Lower lobe of right lung (tissue), 2 donors: ENCODE measurements at regions not wholly inside any gene's neighbourhood (a gene's known extent, or its start where the extent isn't known, plus 50 kb on each side); places are given as distances from the start of the nearest gene placed in this dataset.
"Not testable (repeated sequence)": the region's sequence is repeated elsewhere in the genome, so short reads cannot be mapped to it uniquely, and the experiment has no call there.

Experiments
- ATAC-seq, 2 donors: fragments of 200-7000 bp; cut with Tn5 transposase; one replicate each; pipeline ENCODE4 v1.9.1; 2020 to 2022; ENCODE audit warnings: mild to moderate bottlenecking in 2 of 2, moderate library complexity in 2 of 2
- DNase-seq: peaks from one replicate; pipeline ENCODE4 v3.0.0-alpha.2; 2020
- H3K27ac ChIP-seq: fragments of 200-600 bp; one replicate; pipeline ENCODE4 v1.8.0; 2022
- H3K27me3 ChIP-seq: fragments of 200-600 bp; one replicate; pipeline ENCODE4 v1.8.0; 2022; ENCODE audit warnings: low read depth
- H3K36me3 ChIP-seq: fragments of 200-600 bp; one replicate; pipeline ENCODE4 v1.8.0; 2022; ENCODE audit warnings: mild to moderate bottlenecking
- H3K4me1 ChIP-seq: fragments of 200-600 bp; one replicate; pipeline ENCODE4 v1.8.0; 2022
- H3K4me3 ChIP-seq: fragments of 200-600 bp; one replicate; pipeline ENCODE4 v1.8.0; 2022; ENCODE audit warnings: mild to moderate bottlenecking
- H3K9me3 ChIP-seq: fragments of 200-600 bp; one replicate; pipeline ENCODE4 v1.8.0; 2022
- intact Hi-C: fragments of 100-400 bp; cut with DNase I; formaldehyde crosslinking; loops from one replicate; pipeline ENCODE4 v1.11.0; 2022
- TF ChIP-seq, protein P1 (sequence below): fragments of 200-600 bp; IDR thresholded peaks from one replicate; pipeline ENCODE4 v1.8.0; 2022; ENCODE audit warnings: antibody characterized with exemption, mild to moderate bottlenecking
- donor health status: DM: no; HTN: yes; CAD: no; lungs with severe emphysema.

DNA sequence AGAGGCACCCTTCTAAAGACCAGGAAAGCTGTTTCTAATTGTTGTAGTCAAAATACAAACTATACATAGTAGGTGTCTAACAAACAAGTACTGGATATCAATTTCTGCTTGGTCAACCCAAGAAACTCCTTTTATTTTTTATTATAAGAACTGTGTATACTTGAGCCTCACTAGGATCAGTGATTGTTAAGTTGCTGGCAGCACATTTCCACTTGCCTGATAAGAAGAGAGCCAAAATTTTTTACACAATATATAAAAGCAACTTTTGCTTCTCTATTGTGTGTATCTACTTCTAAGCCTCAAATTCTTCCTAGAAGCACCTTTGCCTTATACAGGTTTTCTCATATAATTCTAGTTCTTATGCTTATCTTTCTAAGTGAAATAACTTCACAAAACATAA, 703.0 kb upstream of the EPHA5 start:
- H3K4me3 ChIP-seq = no peak overlapping the region
- no peaks in the 10 kb centered on the region for H3K9me3 ChIP-seq
- no peaks in the 10 kb centered on the region for H3K4me1 ChIP-seq
- ATAC-seq (no peak), DNase-seq (no peak)
- no peaks in the 10 kb centered on the region for H3K27me3 ChIP-seq
- H3K27ac ChIP-seq = no peak overlapping the region
- intact Hi-C loops = no loop called here
- TF ChIP-seq, protein P1, sequence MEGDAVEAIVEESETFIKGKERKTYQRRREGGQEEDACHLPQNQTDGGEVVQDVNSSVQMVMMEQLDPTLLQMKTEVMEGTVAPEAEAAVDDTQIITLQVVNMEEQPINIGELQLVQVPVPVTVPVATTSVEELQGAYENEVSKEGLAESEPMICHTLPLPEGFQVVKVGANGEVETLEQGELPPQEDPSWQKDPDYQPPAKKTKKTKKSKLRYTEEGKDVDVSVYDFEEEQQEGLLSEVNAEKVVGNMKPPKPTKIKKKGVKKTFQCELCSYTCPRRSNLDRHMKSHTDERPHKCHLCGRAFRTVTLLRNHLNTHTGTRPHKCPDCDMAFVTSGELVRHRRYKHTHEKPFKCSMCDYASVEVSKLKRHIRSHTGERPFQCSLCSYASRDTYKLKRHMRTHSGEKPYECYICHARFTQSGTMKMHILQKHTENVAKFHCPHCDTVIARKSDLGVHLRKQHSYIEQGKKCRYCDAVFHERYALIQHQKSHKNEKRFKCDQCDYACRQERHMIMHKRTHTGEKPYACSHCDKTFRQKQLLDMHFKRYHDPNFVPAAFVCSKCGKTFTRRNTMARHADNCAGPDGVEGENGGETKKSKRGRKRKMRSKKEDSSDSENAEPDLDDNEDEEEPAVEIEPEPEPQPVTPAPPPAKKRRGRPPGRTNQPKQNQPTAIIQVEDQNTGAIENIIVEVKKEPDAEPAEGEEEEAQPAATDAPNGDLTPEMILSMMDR = no peak
- no peaks in the 10 kb centered on the region for H3K36me3 ChIP-seq

DNA sequence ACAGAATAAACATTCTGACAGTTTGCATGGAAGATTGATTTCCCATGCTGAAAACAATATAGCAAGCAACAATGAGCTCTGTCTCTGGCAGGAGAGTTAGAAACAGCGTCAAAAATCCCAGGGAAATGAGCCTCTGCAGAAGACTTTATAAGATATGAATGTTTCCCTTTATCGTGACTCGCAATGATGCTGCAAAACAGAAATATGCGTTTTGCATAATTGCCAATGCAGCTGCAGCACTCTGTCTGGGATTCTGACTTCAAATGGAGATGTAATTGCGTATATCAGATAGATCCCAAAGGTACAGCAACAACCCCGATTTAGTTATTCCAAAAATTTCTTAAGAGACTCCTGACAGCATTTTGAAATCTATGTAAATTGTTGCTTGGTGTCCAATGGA, 702.4 kb upstream of the EPHA5 start:
- no peaks in the 10 kb centered on the region for H3K4me1 ChIP-seq
- H3K4me3 ChIP-seq = no peak overlapping the region
- TF ChIP-seq, protein P1 = no peak
- no peaks in the 10 kb centered on the region for H3K36me3 ChIP-seq
- no peaks in the 10 kb centered on the region for H3K9me3 ChIP-seq
- DNase-seq (no peak), ATAC-seq (no peak)
- no peaks in the 10 kb centered on the region for H3K27me3 ChIP-seq
- no peak overlapping the region for H3K27ac ChIP-seq
- intact Hi-C loops = no loop called here

GRCh38 chr4:66367043-66367660, 696.9 kb upstream of the EPHA5 start:
- Histone ChIP-seq H3K36me3 (no peaks in the 10 kb centered on the region), H3K4me3 (no peak overlapping the region), H3K9me3 (peaks cover 3% of the 10 kb centered on the region), H3K27me3 (no peaks in the 10 kb centered on the region), H3K4me1 (no peaks in the 10 kb centered on the region), H3K27ac (no peak overlapping the region)
- TF ChIP-seq, protein P1 = no peak
- intact Hi-C loops = no loop called here
- DNase-seq (no peak), ATAC-seq (no peak)

- H3K4me1 ChIP-seq, H3K36me3 ChIP-seq, H3K27me3 ChIP-seq, H3K27ac ChIP-seq, intact Hi-C loops, ATAC-seq, DNase-seq, H3K9me3 ChIP-seq, H3K4me3 ChIP-seq: not testable (repeated sequence)
Measured at GRCh38 chr4:66360395-66360794, 690.1 kb upstream of the EPHA5 start.

GRCh38 chr4:66357316-66357715, 687.0 kb upstream of the EPHA5 start:
- no peaks in the 10 kb centered on the region for H3K9me3 ChIP-seq
- H3K36me3 ChIP-seq = no peaks in the 10 kb centered on the region
- intact Hi-C loops = no loop called here
- no peak for DNase-seq
- H3K27ac ChIP-seq = no peak overlapping the region
- no peaks in the 10 kb centered on the region for H3K27me3 ChIP-seq
- TF ChIP-seq, protein P1 = no peak
- no peaks in the 10 kb centered on the region for H3K4me1 ChIP-seq
- no peak overlapping the region for H3K4me3 ChIP-seq
- no peak for ATAC-seq

DNA sequence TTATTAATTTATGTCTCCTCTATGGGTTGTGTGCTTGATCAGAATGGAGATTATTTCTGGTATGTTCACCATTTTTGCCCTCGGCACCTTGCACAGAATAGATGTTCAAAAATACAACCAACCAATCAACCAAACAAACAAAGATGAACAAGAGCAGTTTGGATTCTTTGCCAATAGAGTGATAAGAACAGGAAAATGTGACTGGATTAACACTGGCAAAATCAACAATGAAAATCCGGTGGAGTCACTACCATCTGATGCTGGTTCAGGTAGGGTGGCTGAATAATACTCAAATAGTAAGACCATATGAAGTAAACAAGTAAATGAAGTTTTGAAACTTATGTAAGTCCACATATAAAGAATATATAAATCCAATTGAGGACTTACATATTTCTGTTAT, 685.0 kb upstream of the EPHA5 start:
- Histone ChIP-seq H3K36me3 (no peaks in the 10 kb centered on the region), H3K27me3 (no peaks in the 10 kb centered on the region), H3K9me3 (no peaks in the 10 kb centered on the region), H3K4me3 (no peak overlapping the region), H3K27ac (no peak overlapping the region), H3K4me1 (no peaks in the 10 kb centered on the region)
- TF ChIP-seq, protein P1 = no peak
- DNase-seq (no peak), ATAC-seq (no peak)
- intact Hi-C loops = no loop called here
